ENCODE measurements at regions not wholly inside any gene's neighbourhood (a gene's known extent, or its start where the extent isn't known, plus 50 kb on each side); places are given as distances from the start of the nearest gene placed in this dataset.
A peak's percentile ranks its signal among the peaks of the same experiment; 100 is the strongest.

GRCh38 chr2:216918088-216918680 lies 58.3 kb upstream of the TNP1 start:
- ATAC-seq, result no peak
- peak in 1 of 2 donors; percentile 6 for DNase-seq
- intact Hi-C loops (cut with DNase I, micrococcal nuclease), result no loop called here

GRCh38 chr2:216916956-216917650 lies 57.2 kb upstream of the TNP1 start:
- DNase-seq (no peak), ATAC-seq (no peak)
- intact Hi-C loops (cut with DNase I, micrococcal nuclease), result no loop called here

GRCh38 chr2:216915557-216916150 lies 55.8 kb upstream of the TNP1 start:
- DNase-seq, result no peak
- intact Hi-C loops (cut with DNase I, micrococcal nuclease), result no loop called here
- no peak for ATAC-seq

- ATAC-seq (no peak), DNase-seq (no peak)
- intact Hi-C loops (cut with DNase I, micrococcal nuclease), result no loop called here
Observed at GRCh38 chr2:216914491-216914890, 54.6 kb upstream of the TNP1 start.

GRCh38 chr2:216911886-216912285 lies 52.0 kb upstream of the TNP1 start:
- no peak for ATAC-seq
- intact Hi-C loops (cut with DNase I, micrococcal nuclease), result no loop called here
- no peak for DNase-seq

- no peak for ATAC-seq
- no peak for DNase-seq
- intact Hi-C loops (cut with DNase I, micrococcal nuclease), result no loop called here
Observed at GRCh38 chr2:216911008-216911407, 51.1 kb upstream of the TNP1 start.

- ATAC-seq (no peak), DNase-seq (no peak)
- intact Hi-C loops (cut with DNase I, micrococcal nuclease), result no loop called here
Observed at GRCh38 chr2:216909541-216910210, 49.8 kb upstream of the TNP1 start.

Measured in left colon (tissue), 2 donors.